Fibroblast of peridontal ligament (primary cell): ENCODE measurements at regions not wholly inside any gene's neighbourhood (a gene's known extent, or its start where the extent isn't known, plus 50 kb on each side); places are given as distances from the start of the nearest gene placed in this dataset.
"Not testable (repeated sequence)": the region's sequence is repeated elsewhere in the genome, so short reads cannot be mapped to it uniquely, and the experiment has no call there.

Source experiments
- DNase-seq: peaks from one replicate; pipeline ENCODE4 v3.0.0-alpha.2; 2010; ENCODE audit errors: extremely low read depth

- no peak for DNase-seq
Measured at GRCh38 chr1:113185463-113186104, 112.6 kb downstream of the LRIG2 start.

GRCh38 chr1:113190078-113190477, 117.1 kb downstream of the LRIG2 start:
- DNase-seq: no peak

- DNase-seq: no peak
Measured at GRCh38 chr1:113190930-113191329, 117.9 kb downstream of the LRIG2 start.

GRCh38 chr1:113191579-113192076, 118.6 kb downstream of the LRIG2 start:
- DNase-seq: no peak

GRCh38 chr1:113192242-113192641, 119.2 kb downstream of the LRIG2 start:
- DNase-seq: no peak

- no peak for DNase-seq
Measured at GRCh38 chr1:113192980-113193379, 120.0 kb downstream of the LRIG2 start.

- no peak for DNase-seq
Measured at GRCh38 chr1:113194846-113195830, 122.1 kb downstream of the LRIG2 start.

GRCh38 chr1:113197719-113198330, 124.8 kb downstream of the LRIG2 start:
- no peak for DNase-seq

GRCh38 chr1:113198806-113199205, 125.8 kb downstream of the LRIG2 start:
- DNase-seq: no peak

GRCh38 chr1:113199760-113200455, 126.9 kb downstream of the LRIG2 start:
- no peak for DNase-seq

GRCh38 chr1:113201560-113201959, 128.6 kb downstream of the LRIG2 start:
- no peak for DNase-seq

- no peak for DNase-seq
Measured at GRCh38 chr1:113205980-113206766, 133.2 kb downstream of the LRIG2 start.

GRCh38 chr1:113207019-113207418, 134.0 kb downstream of the LRIG2 start:
- DNase-seq: no peak

- DNase-seq: no peak
Measured at GRCh38 chr1:113207457-113207856, 134.5 kb downstream of the LRIG2 start.

GRCh38 chr1:113208425-113208824, 135.4 kb downstream of the LRIG2 start:
- DNase-seq: not testable (repeated sequence)

- DNase-seq: no peak
Measured at GRCh38 chr1:113210248-113210647, 137.2 kb downstream of the LRIG2 start.

GRCh38 chr1:113211467-113211866, 138.5 kb downstream of the LRIG2 start:
- no peak for DNase-seq

GRCh38 chr1:113215015-113215414, 142.0 kb downstream of the LRIG2 start:
- no peak for DNase-seq

GRCh38 chr1:113216664-113217063, 143.7 kb downstream of the LRIG2 start:
- DNase-seq: no peak

- no peak for DNase-seq
Measured at GRCh38 chr1:113217447-113218208, 144.6 kb downstream of the LRIG2 start.
